ENCODE measurements at regions not wholly inside any gene's neighbourhood (a gene's known extent, or its start where the extent isn't known, plus 50 kb on each side); places are given as distances from the start of the nearest gene placed in this dataset.
A peak's percentile ranks its signal among the peaks of the same experiment; 100 is the strongest.

DNA sequence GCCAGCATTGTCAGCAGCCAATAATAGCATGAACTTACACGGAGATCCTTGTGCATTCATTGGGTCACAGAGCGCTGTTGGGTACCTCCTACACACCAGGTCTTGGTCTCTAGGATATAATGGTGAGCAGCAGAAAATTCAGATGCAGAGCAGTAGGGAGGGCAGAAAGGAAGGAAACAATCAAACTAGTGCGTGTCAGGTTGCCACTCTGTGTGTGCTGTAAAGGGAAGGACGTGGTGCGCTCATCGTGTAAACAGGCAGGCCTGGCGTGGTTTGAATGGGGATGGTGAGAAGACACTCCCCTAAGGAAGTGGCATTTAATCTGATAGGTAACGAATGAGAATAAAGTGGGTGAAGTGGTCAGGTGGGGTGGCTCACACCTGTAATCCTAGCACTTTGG, 336.4 kb downstream of the CDH26 start:
- H3K27ac ChIP-seq, result peak overlapping the region; percentile 31
- no peak for TF ChIP-seq CTCF (conservative IDR thresholded peaks at IDR 0.05)

GRCh38 chr20:60295214-60295613, 337.0 kb downstream of the CDH26 start:
- no peak for TF ChIP-seq CTCF (conservative IDR thresholded peaks at IDR 0.05)

GRCh38 chr20:60297649-60298048, 339.4 kb downstream of the CDH26 start:
- peak overlapping the region; percentile 93 for H3K27ac ChIP-seq
- no peak for TF ChIP-seq CTCF (conservative IDR thresholded peaks at IDR 0.05)

More at GRCh38 chr20:60295214-60295613, 337.0 kb downstream of the CDH26 start:
- peak overlapping the region; percentile 31; the same call in 1 of the 2 replicates for H3K27ac ChIP-seq

GRCh38 chr20:60298647-60299046, 340.4 kb downstream of the CDH26 start:
- TF ChIP-seq CTCF (conservative IDR thresholded peaks at IDR 0.05), result no peak
- H3K27ac ChIP-seq, result peak overlapping the region; percentile 93; the same call in 1 of the 2 replicates

GRCh38 chr20:60299951-60300350, 341.7 kb downstream of the CDH26 start:
- no peak for TF ChIP-seq CTCF (conservative IDR thresholded peaks at IDR 0.05)
- H3K27ac ChIP-seq, result peak overlapping the region; percentile 93

GRCh38 chr20:60300374-60300773, 342.2 kb downstream of the CDH26 start:
- H3K27ac ChIP-seq, result peak overlapping the region; percentile 93
- TF ChIP-seq CTCF (conservative IDR thresholded peaks at IDR 0.05), result no peak

DNA sequence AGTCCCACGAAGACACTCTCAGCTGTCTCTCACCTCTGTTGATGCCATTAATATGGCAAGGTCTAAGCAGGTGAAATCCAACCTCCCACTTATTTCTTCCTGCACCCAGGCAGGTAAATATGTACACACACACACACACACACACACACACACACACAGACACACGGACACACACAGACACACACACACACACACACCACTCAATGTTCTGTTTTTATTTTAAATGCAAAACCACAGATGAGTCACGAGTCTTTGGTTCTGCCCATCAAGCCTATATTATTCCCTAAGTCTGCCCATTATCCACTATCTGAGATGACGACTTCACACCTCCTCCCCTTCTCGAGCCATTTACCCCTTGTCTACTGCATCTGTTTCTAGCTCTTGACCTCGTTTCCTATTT, 344.7 kb downstream of the CDH26 start:
- no peak overlapping the region for H3K27ac ChIP-seq
- no peak for TF ChIP-seq CTCF (conservative IDR thresholded peaks at IDR 0.05)
